ENCODE measurements at regions not wholly inside any gene's neighbourhood (a gene's known extent, or its start where the extent isn't known, plus 50 kb on each side); places are given as distances from the start of the nearest gene placed in this dataset.

DNA sequence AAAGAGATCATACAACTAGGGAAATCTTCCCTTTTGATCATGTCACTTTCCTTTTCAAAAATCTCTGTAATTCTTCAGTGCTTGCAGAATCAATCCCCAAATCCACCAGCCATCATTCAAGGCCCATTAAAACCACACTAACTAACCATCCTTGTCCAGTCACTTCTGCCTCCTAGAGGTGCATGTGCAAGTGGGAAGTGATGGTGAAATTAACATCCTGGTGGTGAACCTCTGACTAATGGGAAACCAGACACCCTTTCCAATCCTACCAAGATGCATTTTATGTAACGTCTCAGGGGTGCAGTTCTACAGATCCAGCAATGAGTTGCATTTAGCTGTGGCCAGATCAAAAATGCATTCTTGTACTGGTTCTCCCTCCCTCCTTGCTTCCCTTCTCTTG lies 341.8 kb downstream of the RAPGEF2 start:
- peak; percentile 77 for DNase-seq (ENCODE audit: low read depth)

GRCh38 chr4:159445692-159446091 lies 342.8 kb downstream of the RAPGEF2 start:
- DNase-seq (ENCODE audit: low read depth) = no peak

GRCh38 chr4:159446266-159446976 lies 343.5 kb downstream of the RAPGEF2 start:
- peak; percentile 74 for DNase-seq (ENCODE audit: low read depth)

GRCh38 chr4:159447296-159447695 lies 344.4 kb downstream of the RAPGEF2 start:
- DNase-seq (ENCODE audit: low read depth) = no peak

DNA sequence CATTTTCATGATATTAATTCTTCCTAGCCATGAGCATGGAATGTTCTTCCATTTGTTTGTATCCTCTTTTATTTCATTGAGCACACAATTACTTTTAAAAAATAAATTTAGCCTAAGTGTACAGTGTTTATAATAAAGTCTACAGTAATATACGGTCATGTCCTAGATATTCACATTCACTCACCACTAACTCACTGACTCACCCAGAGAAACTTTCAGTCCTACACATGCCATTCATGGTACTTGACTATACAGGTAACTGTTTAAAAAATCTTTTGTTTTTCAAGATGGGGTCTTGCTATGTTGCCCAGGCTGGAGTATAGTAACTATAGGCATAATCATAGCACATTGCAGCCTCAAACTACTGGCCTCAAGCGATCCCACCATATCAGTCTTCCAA lies 348.1 kb downstream of the RAPGEF2 start:
- peak; percentile 17 for DNase-seq (ENCODE audit: low read depth)

DNA sequence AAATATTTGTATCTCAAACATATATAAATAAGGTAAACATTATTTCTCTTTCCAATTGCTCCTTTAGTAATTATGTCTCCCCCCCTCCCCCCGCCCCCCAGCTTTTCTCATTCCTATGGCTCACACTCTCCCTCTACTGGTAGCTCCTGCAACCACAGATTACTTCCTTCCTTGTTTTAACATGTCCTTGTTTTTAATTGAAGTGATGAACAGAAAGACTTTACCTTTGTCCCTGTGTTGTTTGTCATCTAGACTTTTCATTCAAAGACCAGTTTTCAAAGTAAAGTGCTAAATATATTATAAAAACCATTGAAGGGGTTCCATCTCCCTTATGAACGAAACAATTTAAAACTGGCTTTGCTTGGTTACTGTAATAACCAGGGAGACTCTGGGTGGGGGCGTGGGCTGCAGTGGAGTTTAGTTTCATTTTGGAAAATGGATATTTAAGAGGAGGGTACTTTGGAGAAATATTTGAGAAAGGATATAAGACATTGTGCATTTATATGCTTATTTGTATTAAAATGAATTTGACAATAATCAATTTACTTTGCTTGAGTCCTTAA lies 352.9 kb downstream of the RAPGEF2 start:
- peak; percentile 65 for DNase-seq (ENCODE audit: low read depth)

DNA sequence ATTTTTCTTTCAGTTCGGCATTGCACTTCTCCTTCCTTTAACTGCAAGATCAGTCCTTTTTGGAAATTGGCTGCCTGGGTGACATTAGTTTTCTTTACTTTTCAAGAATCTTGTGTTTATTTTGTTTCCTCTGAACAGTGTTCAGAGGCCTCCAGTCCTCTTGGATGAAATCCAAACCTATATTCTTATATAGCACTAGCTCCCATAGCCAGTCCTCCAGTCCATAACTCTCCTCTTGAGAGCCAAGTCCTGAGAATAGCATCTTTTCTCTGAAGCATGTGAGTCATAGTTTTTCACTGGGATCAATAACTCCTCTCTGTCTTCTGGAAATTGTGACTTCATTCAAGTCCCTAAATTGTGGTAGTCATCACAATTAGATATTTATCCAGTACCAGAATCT lies 357.5 kb downstream of the RAPGEF2 start:
- no peak for DNase-seq (ENCODE audit: low read depth)

DNA sequence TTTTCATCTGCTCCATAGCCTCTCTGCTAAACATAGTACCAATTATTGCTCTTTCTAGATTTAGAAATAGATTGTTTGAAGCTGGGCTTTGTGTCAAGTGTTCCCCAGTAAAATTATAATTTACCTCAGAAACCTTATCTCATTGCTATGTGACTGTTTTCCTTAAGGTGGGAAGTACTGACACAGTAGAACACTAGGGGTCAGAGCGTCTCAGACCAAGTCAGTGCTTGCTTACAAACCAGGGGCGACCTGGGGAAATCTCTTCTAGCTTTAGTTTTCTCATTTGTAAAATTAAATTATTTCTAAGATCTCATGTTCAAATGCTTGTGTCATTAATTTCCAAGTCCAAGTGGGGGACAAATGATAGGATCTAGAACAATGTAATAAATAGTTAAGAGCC lies 360.4 kb downstream of the RAPGEF2 start:
- DNase-seq (ENCODE audit: low read depth) = no peak

GRCh38 chr4:159464302-159464701 lies 361.4 kb downstream of the RAPGEF2 start:
- no peak for DNase-seq (ENCODE audit: low read depth)

DNA sequence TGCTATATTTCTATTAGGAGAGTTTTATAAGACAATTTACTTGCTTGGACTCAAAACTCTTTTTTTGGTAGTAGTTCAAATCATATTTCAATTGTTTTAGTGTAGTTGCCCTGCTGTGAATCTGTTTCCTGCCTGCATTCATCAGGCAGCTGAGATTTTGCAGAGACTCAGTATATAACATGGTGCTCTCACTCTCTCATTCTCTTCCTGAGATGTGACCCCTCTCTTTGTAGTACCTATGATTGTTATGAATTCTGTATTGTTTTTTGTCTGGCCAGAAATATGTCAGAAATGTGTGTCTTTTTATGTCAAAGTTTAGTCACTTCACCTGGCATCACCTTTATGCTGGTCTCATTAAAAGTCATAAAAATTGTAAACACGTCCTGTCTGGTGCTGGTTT lies 374.0 kb downstream of the RAPGEF2 start:
- DNase-seq (ENCODE audit: low read depth) = no peak

GRCh38 chr4:159480826-159481225 lies 377.9 kb downstream of the RAPGEF2 start:
- DNase-seq (ENCODE audit: low read depth) = no peak

GRCh38 chr4:159481936-159482335 lies 379.1 kb downstream of the RAPGEF2 start:
- DNase-seq (ENCODE audit: low read depth) = no peak

GRCh38 chr4:159483110-159483781 lies 380.4 kb downstream of the RAPGEF2 start:
- no peak for DNase-seq (ENCODE audit: low read depth)

GRCh38 chr4:159483782-159484741 lies 381.2 kb downstream of the RAPGEF2 start:
- DNase-seq (ENCODE audit: low read depth) = peak; percentile 97

- no peak for DNase-seq (ENCODE audit: low read depth)
Observed at GRCh38 chr4:159484864-159485263, 382.0 kb downstream of the RAPGEF2 start.

GRCh38 chr4:159487284-159487747 lies 384.4 kb downstream of the RAPGEF2 start:
- peak; percentile 88 for DNase-seq (ENCODE audit: low read depth)

DNA sequence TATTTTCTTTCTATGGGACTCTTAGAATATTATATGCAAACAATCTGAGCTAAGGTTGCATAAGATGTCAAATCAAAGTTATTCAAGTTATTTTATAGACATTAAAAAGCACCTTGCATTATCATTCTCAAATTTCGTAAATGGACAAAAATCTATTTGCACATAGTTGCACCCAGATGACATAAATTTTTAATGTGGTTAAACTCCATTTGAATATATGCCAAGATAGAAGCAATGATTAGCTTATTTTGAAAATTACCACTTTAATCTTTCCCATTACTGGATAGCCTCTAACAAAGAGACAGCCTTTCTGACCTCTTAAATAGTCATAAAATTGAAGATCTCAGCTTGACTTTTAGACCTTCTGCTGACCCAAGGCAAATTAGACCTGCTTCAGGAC lies 386.8 kb downstream of the RAPGEF2 start:
- DNase-seq (ENCODE audit: low read depth) = no peak

- no peak for DNase-seq (ENCODE audit: low read depth)
Observed at GRCh38 chr4:159495515-159496236, 392.8 kb downstream of the RAPGEF2 start.

DNA sequence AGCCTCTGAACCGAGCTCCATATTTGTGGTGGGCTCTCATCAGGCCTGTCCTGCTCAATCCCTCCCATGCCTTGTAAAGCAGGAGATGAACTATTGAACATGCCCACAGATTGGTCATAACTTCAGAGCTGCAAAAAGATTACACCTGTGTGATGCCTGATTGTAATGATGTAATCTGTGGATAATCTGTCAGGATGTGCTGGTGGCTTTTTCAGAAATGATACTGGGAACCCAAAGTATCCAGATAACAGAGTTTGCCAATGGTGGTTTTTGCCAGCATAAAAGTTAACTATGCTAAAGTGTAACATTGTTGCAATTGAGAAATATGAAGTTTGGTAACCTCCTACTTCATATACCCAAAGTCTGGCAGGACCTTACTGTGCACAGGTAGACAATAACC lies 393.4 kb downstream of the RAPGEF2 start:
- DNase-seq (ENCODE audit: low read depth) = no peak

GRCh38 chr4:159497936-159498335 lies 395.1 kb downstream of the RAPGEF2 start:
- DNase-seq (ENCODE audit: low read depth) = no peak

All from LHCN-M2 (cell line).